NCI-H524 treated with DMSO at 0.1 percent for 48 hours (cell line): ENCODE measurements at regions not wholly inside any gene's neighbourhood (a gene's known extent, or its start where the extent isn't known, plus 50 kb on each side); places are given as distances from the start of the nearest gene placed in this dataset.
"Not testable (repeated sequence)": the region's sequence is repeated elsewhere in the genome, so short reads cannot be mapped to it uniquely, and the experiment has no call there.

Source experiments
- DNase-seq: peaks from one replicate; lab custom pipeline; 2025; lab: John Stamatoyannopoulos, UW

- no peak for DNase-seq
Measured at GRCh38 chr15:35929740-35930444, 383.9 kb upstream of the DPH6 start.

- DNase-seq, result no peak
Measured at GRCh38 chr15:35931799-35932341, 385.9 kb upstream of the DPH6 start.

GRCh38 chr15:35932531-35932930, 386.6 kb upstream of the DPH6 start:
- DNase-seq, result no peak

GRCh38 chr15:35933531-35933930, 387.6 kb upstream of the DPH6 start:
- DNase-seq, result no peak

GRCh38 chr15:35934383-35935049, 388.6 kb upstream of the DPH6 start:
- no peak for DNase-seq

GRCh38 chr15:35936284-35936683, 390.3 kb upstream of the DPH6 start:
- DNase-seq, result no peak

GRCh38 chr15:35937380-35937779, 391.4 kb upstream of the DPH6 start:
- DNase-seq, result no peak

GRCh38 chr15:35944945-35945585, 399.1 kb upstream of the DPH6 start:
- DNase-seq, result no peak

- no peak for DNase-seq
Measured at GRCh38 chr15:35953424-35953823, 407.5 kb upstream of the DPH6 start.

- peak; percentile 26 for DNase-seq
Measured at GRCh38 chr15:35956056-35956455, 410.1 kb upstream of the DPH6 start.

GRCh38 chr15:35958021-35958420, 412.1 kb upstream of the DPH6 start:
- DNase-seq, result peak; percentile 94

GRCh38 chr15:35958975-35959374, 413.0 kb upstream of the DPH6 start:
- DNase-seq, result no peak

- DNase-seq, result no peak
Measured at GRCh38 chr15:35963326-35963725, 417.4 kb upstream of the DPH6 start.

GRCh38 chr15:35966781-35967180, 420.8 kb upstream of the DPH6 start:
- no peak for DNase-seq

GRCh38 chr15:35967968-35968367, 422.0 kb upstream of the DPH6 start:
- not testable (repeated sequence) for DNase-seq

- DNase-seq, result no peak
Measured at GRCh38 chr15:35973029-35973428, 427.1 kb upstream of the DPH6 start.

GRCh38 chr15:35974052-35974451, 428.1 kb upstream of the DPH6 start:
- DNase-seq, result no peak

GRCh38 chr15:35975941-35976340, 430.0 kb upstream of the DPH6 start:
- DNase-seq, result no peak

- DNase-seq, result no peak
Measured at GRCh38 chr15:35979608-35980007, 433.6 kb upstream of the DPH6 start.

- no peak for DNase-seq
Measured at GRCh38 chr15:35980719-35981118, 434.8 kb upstream of the DPH6 start.

GRCh38 chr15:35986191-35986721, 440.3 kb upstream of the DPH6 start:
- no peak for DNase-seq

GRCh38 chr15:35987056-35987455, 441.1 kb upstream of the DPH6 start:
- DNase-seq, result no peak

GRCh38 chr15:35991386-35991785, 445.4 kb upstream of the DPH6 start:
- no peak for DNase-seq
